H1 (cell line): ENCODE measurements at regions not wholly inside any gene's neighbourhood (a gene's known extent, or its start where the extent isn't known, plus 50 kb on each side); places are given as distances from the start of the nearest gene placed in this dataset.

Experiments used
- ATF2 ChIP-seq: IDR thresholded peaks from 2 replicates; pipeline ENCODE4 v1.6.1; 2012; ENCODE audit warnings: low read length, inconsistent platforms
- BRCA1 ChIP-seq: IDR thresholded peaks from 2 replicates; pipeline ENCODE4 v1.6.1; 2012; ENCODE audit warnings: low read depth, low read length, improper control_type of control experiment
- CHD7 ChIP-seq: fragments of 300-600 bp; sonication (generic); IDR thresholded peaks from 2 replicates; pipeline ENCODE4 v1.7.1; 2012; ENCODE audit warnings: low read length, moderate library complexity, mild to moderate bottlenecking, inconsistent platforms; ENCODE audit not compliant: insufficient replicate concordance
- KDM1A ChIP-seq: fragments of 200-600, 300-600 bp; sonication (generic); IDR thresholded peaks from 2 replicates; pipeline ENCODE4 v1.7.1; 2016; ENCODE audit warnings: mild to moderate bottlenecking, low read length, borderline replicate concordance
- KDM4A ChIP-seq: IDR thresholded peaks from one replicate; pipeline ENCODE4 v1.7.1; 2012; ENCODE audit warnings: low read depth, mild to moderate bottlenecking, moderate library complexity, low read length, inconsistent platforms; ENCODE audit not compliant: severe bottlenecking
- NANOG ChIP-seq: IDR thresholded peaks from 2 replicates; pipeline ENCODE4 v1.6.1; 2011; ENCODE audit warnings: low read length, low read depth, mild to moderate bottlenecking, inconsistent platforms; ENCODE audit not compliant: insufficient read depth, poor library complexity, severe bottlenecking
- SRF ChIP-seq: IDR thresholded peaks from 2 replicates; pipeline ENCODE4 v1.6.1; 2011; ENCODE audit warnings: mild to moderate bottlenecking, low read depth, low read length, moderate library complexity
- TAF1 ChIP-seq: IDR thresholded peaks from 2 replicates; pipeline ENCODE4 v1.6.1; 2011; ENCODE audit warnings: mild to moderate bottlenecking, low read depth, low read length

- TF ChIP-seq CHD7 (no peak), ATF2 (no peak), BRCA1 (no peak), SRF (no peak), KDM4A (no peak), TAF1 (no peak), KDM1A (no peak), NANOG (no peak)
- TF ChIP-seq, all 59 proteins: peak for 0
Measured at GRCh38 chr3:148205977-148206376, 491.7 kb upstream of the AGTR1 start (continued).
